Glomerular visceral epithelial cell (primary cell): ENCODE measurements at regions not wholly inside any gene's neighbourhood (a gene's known extent, or its start where the extent isn't known, plus 50 kb on each side); places are given as distances from the start of the nearest gene placed in this dataset.

ENCODE experiments used
- DNase-seq: peaks from one replicate; pipeline ENCODE4 v3.0.0-alpha.2; 2016; ENCODE audit errors: extremely low spot score

GRCh38 chr4:4775493-4776004, 83.9 kb upstream of the MSX1 start:
- no peak for DNase-seq

GRCh38 chr4:4772534-4772933, 86.9 kb upstream of the MSX1 start:
- DNase-seq = no peak

- no peak for DNase-seq
Observed at GRCh38 chr4:4771160-4771559, 88.3 kb upstream of the MSX1 start.

- DNase-seq = no peak
Observed at GRCh38 chr4:4770610-4771009, 88.9 kb upstream of the MSX1 start.

GRCh38 chr4:4766564-4766963, 92.9 kb upstream of the MSX1 start:
- no peak for DNase-seq

- no peak for DNase-seq
Observed at GRCh38 chr4:4765811-4766210, 93.7 kb upstream of the MSX1 start.

GRCh38 chr4:4764558-4764905, 94.9 kb upstream of the MSX1 start:
- DNase-seq = no peak

- no peak for DNase-seq
Observed at GRCh38 chr4:4763822-4764557, 95.5 kb upstream of the MSX1 start.

GRCh38 chr4:4762909-4763821, 96.3 kb upstream of the MSX1 start:
- DNase-seq = no peak

GRCh38 chr4:4762300-4762699, 97.2 kb upstream of the MSX1 start:
- no peak for DNase-seq

GRCh38 chr4:4761128-4761982, 98.1 kb upstream of the MSX1 start:
- no peak for DNase-seq

- DNase-seq = no peak
Observed at GRCh38 chr4:4759883-4760282, 99.6 kb upstream of the MSX1 start.

GRCh38 chr4:4759232-4759631, 100.2 kb upstream of the MSX1 start:
- DNase-seq = no peak

- DNase-seq = no peak
Observed at GRCh38 chr4:4758681-4759080, 100.8 kb upstream of the MSX1 start.

GRCh38 chr4:4755306-4755705, 104.2 kb upstream of the MSX1 start:
- no peak for DNase-seq

GRCh38 chr4:4754641-4755040, 104.8 kb upstream of the MSX1 start:
- no peak for DNase-seq

GRCh38 chr4:4753643-4754042, 105.8 kb upstream of the MSX1 start:
- no peak for DNase-seq

GRCh38 chr4:4752576-4753401, 106.7 kb upstream of the MSX1 start:
- DNase-seq = no peak

GRCh38 chr4:4752025-4752424, 107.4 kb upstream of the MSX1 start:
- no peak for DNase-seq

- no peak for DNase-seq
Observed at GRCh38 chr4:4750187-4750586, 109.3 kb upstream of the MSX1 start.

- DNase-seq = no peak
Observed at GRCh38 chr4:4749137-4749536, 110.3 kb upstream of the MSX1 start.
